ENCODE measurements at regions not wholly inside any gene's neighbourhood (a gene's known extent, or its start where the extent isn't known, plus 50 kb on each side); places are given as distances from the start of the nearest gene placed in this dataset.

- no peak for TF ChIP-seq CTCF (IDR thresholded peaks at IDR 0.05)
Measured at GRCh38 chr10:108055506-108055905, 891.0 kb upstream of the SORCS1 start.

GRCh38 chr10:108052981-108053380 is 888.5 kb upstream of the SORCS1 start:
- intact Hi-C loops (cut with DNase I; ENCODE audit: low total_unique reads): no loop called here
- Histone ChIP-seq H3K9me3 (no peaks in the 10 kb centered on the region), H3K4me3 (no peak overlapping the region), H3K4me1 (no peaks in the 10 kb centered on the region), H3K27me3 (no peaks in the 10 kb centered on the region), H3K36me3 (no peaks in the 10 kb centered on the region), H3K27ac (no peak overlapping the region)
- no peak for TF ChIP-seq CTCF (IDR thresholded peaks at IDR 0.05)
- no peak for DNase-seq

More at GRCh38 chr10:108055506-108055905, 891.0 kb upstream of the SORCS1 start:
- H3K4me1 ChIP-seq: no peaks in the 10 kb centered on the region
- no peaks in the 10 kb centered on the region for H3K36me3 ChIP-seq
- intact Hi-C loops (cut with DNase I; ENCODE audit: low total_unique reads): no loop called here
- no peak for DNase-seq
- no peaks in the 10 kb centered on the region for H3K27me3 ChIP-seq
- no peak overlapping the region for H3K27ac ChIP-seq
- H3K9me3 ChIP-seq: no peaks in the 10 kb centered on the region
- H3K4me3 ChIP-seq: no peak overlapping the region

GRCh38 chr10:108051218-108051617 is 886.7 kb upstream of the SORCS1 start:
- H3K27me3 ChIP-seq: no peaks in the 10 kb centered on the region
- no peak for TF ChIP-seq CTCF (IDR thresholded peaks at IDR 0.05)
- no peaks in the 10 kb centered on the region for H3K36me3 ChIP-seq
- DNase-seq: no peak
- H3K27ac ChIP-seq: no peak overlapping the region
- intact Hi-C loops (cut with DNase I; ENCODE audit: low total_unique reads): no loop called here
- no peak overlapping the region for H3K4me3 ChIP-seq
- H3K4me1 ChIP-seq: no peaks in the 10 kb centered on the region
- H3K9me3 ChIP-seq: no peaks in the 10 kb centered on the region

- DNase-seq: no peak
- intact Hi-C loops (cut with DNase I; ENCODE audit: low total_unique reads): no loop called here
- Histone ChIP-seq H3K27ac (no peak overlapping the region), H3K9me3 (no peaks in the 10 kb centered on the region), H3K27me3 (no peaks in the 10 kb centered on the region), H3K4me3 (no peak overlapping the region), H3K36me3 (no peaks in the 10 kb centered on the region), H3K4me1 (no peaks in the 10 kb centered on the region)
- TF ChIP-seq CTCF (IDR thresholded peaks at IDR 0.05): no peak
Measured at GRCh38 chr10:108050626-108051025, 886.1 kb upstream of the SORCS1 start.

GRCh38 chr10:108049668-108050067 is 885.2 kb upstream of the SORCS1 start:
- H3K36me3 ChIP-seq: no peaks in the 10 kb centered on the region
- H3K4me3 ChIP-seq: no peak overlapping the region
- intact Hi-C loops (cut with DNase I; ENCODE audit: low total_unique reads): no loop called here
- no peaks in the 10 kb centered on the region for H3K4me1 ChIP-seq
- no peaks in the 10 kb centered on the region for H3K27me3 ChIP-seq
- no peak overlapping the region for H3K27ac ChIP-seq
- no peak for DNase-seq
- no peaks in the 10 kb centered on the region for H3K9me3 ChIP-seq
- no peak for TF ChIP-seq CTCF (IDR thresholded peaks at IDR 0.05)

GRCh38 chr10:108048898-108049297 is 884.4 kb upstream of the SORCS1 start:
- TF ChIP-seq CTCF (IDR thresholded peaks at IDR 0.05): no peak
- Histone ChIP-seq H3K27me3 (no peaks in the 10 kb centered on the region), H3K36me3 (no peaks in the 10 kb centered on the region), H3K4me3 (no peak overlapping the region), H3K4me1 (no peaks in the 10 kb centered on the region), H3K9me3 (no peaks in the 10 kb centered on the region), H3K27ac (no peak overlapping the region)
- intact Hi-C loops (cut with DNase I; ENCODE audit: low total_unique reads): no loop called here
- DNase-seq: no peak
